HL-60 (cell line): ENCODE measurements at regions not wholly inside any gene's neighbourhood (a gene's known extent, or its start where the extent isn't known, plus 50 kb on each side); places are given as distances from the start of the nearest gene placed in this dataset.

Experiments used
- POLR2AphosphoS5 ChIP-seq: IDR thresholded peaks from 2 replicates; pipeline ENCODE4 v1.6.1; 2012; ENCODE audit warnings: low read depth
- SPI1 ChIP-seq: IDR thresholded peaks from 2 replicates; pipeline ENCODE4 v1.6.1; 2012; ENCODE audit warnings: low read depth, mild to moderate bottlenecking, borderline replicate concordance
- TF ChIP-seq, protein P1 (sequence below): IDR thresholded peaks from one replicate; pipeline ENCODE4 v1.5.1; 2011; ENCODE audit warnings: low read length, control low read depth, inconsistent platforms; ENCODE audit not compliant: insufficient read depth
- TF ChIP-seq, protein P2 (sequence below): IDR thresholded peaks from 2 replicates; pipeline ENCODE4 v1.6.1; 2012; ENCODE audit warnings: low read depth; ENCODE audit not compliant: insufficient replicate concordance

DNA sequence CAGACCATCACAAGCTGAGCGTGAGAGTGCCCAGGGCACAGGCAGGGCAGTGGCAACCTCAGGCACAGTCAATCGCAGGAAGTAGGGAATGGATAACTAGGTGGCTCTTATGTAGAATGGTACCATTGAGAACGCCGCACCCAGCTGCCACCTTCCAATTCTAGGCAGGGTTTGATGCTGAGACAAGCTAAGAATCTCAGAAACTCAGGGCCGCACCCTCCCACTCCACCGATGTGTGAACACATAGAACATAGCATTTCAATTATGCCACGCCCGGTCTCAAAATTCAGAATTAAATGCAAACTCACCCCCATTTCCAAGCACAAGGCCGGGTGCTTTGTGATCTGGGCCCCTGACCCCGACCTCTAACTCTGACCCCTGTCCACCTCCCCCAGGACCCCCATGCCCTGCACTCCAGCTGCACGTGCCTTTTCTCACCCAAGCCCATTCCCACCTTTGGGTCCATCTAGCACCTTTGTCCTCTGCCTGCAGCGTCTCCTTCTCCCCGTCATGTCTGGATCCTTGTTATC is 178.4 kb downstream of the C16orf95 start:
- TF ChIP-seq, protein P1, sequence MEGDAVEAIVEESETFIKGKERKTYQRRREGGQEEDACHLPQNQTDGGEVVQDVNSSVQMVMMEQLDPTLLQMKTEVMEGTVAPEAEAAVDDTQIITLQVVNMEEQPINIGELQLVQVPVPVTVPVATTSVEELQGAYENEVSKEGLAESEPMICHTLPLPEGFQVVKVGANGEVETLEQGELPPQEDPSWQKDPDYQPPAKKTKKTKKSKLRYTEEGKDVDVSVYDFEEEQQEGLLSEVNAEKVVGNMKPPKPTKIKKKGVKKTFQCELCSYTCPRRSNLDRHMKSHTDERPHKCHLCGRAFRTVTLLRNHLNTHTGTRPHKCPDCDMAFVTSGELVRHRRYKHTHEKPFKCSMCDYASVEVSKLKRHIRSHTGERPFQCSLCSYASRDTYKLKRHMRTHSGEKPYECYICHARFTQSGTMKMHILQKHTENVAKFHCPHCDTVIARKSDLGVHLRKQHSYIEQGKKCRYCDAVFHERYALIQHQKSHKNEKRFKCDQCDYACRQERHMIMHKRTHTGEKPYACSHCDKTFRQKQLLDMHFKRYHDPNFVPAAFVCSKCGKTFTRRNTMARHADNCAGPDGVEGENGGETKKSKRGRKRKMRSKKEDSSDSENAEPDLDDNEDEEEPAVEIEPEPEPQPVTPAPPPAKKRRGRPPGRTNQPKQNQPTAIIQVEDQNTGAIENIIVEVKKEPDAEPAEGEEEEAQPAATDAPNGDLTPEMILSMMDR: no peak
- TF ChIP-seq POLR2AphosphoS5 (no peak), SPI1 (no peak)
- TF ChIP-seq, protein P2, sequence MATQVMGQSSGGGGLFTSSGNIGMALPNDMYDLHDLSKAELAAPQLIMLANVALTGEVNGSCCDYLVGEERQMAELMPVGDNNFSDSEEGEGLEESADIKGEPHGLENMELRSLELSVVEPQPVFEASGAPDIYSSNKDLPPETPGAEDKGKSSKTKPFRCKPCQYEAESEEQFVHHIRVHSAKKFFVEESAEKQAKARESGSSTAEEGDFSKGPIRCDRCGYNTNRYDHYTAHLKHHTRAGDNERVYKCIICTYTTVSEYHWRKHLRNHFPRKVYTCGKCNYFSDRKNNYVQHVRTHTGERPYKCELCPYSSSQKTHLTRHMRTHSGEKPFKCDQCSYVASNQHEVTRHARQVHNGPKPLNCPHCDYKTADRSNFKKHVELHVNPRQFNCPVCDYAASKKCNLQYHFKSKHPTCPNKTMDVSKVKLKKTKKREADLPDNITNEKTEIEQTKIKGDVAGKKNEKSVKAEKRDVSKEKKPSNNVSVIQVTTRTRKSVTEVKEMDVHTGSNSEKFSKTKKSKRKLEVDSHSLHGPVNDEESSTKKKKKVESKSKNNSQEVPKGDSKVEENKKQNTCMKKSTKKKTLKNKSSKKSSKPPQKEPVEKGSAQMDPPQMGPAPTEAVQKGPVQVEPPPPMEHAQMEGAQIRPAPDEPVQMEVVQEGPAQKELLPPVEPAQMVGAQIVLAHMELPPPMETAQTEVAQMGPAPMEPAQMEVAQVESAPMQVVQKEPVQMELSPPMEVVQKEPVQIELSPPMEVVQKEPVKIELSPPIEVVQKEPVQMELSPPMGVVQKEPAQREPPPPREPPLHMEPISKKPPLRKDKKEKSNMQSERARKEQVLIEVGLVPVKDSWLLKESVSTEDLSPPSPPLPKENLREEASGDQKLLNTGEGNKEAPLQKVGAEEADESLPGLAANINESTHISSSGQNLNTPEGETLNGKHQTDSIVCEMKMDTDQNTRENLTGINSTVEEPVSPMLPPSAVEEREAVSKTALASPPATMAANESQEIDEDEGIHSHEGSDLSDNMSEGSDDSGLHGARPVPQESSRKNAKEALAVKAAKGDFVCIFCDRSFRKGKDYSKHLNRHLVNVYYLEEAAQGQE: no peak
